Cardiac fibroblast (primary cell): ENCODE measurements at regions not wholly inside any gene's neighbourhood (a gene's known extent, or its start where the extent isn't known, plus 50 kb on each side); places are given as distances from the start of the nearest gene placed in this dataset.
A peak's percentile ranks its signal among the peaks of the same experiment; 100 is the strongest.

Source experiments
- DNase-seq, 2 donors: peaks; one replicate each; pipeline versions ENCODE4 v3.0.0 to v3.0.0-alpha.2; 2010; ENCODE audit warnings: low read depth in 2 of 2
- H3K4me3 ChIP-seq, 2 donors: replicated peaks in 1 of 2; 1 replicate in 1 of 2; 2 replicates in 1 of 2; pipeline ENCODE4 v1.5.1; 2011; ENCODE audit warnings: low read depth in 2 of 2, low read length in 2 of 2, mild to moderate bottlenecking in 2 of 2, moderate library complexity in 1 of 2
- TF ChIP-seq, protein P1 (sequence below): IDR thresholded peaks from one replicate; pipeline ENCODE4 v1.5.1; 2011; ENCODE audit warnings: low read depth, mild to moderate bottlenecking, low read length, inconsistent platforms

DNA sequence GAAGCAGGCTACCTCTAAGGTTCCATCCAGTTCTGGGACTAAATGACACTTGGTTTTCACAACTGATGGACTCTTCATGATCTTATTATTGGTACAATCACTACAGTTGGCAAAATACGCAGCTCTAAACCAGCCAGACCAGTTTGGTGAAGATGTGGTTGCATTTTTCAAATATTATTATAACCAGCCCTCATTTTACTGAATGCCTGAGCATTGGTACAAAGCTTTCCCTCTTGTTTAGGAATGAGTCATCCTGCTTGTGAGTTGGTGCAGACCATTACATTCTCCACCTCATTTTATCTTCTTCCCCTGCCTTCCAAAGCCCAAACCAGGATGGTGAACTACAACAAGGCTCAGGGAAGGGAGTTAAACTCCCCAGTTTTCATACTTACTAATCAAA lies 223.1 kb downstream of the KDR start:
- TF ChIP-seq, protein P1, sequence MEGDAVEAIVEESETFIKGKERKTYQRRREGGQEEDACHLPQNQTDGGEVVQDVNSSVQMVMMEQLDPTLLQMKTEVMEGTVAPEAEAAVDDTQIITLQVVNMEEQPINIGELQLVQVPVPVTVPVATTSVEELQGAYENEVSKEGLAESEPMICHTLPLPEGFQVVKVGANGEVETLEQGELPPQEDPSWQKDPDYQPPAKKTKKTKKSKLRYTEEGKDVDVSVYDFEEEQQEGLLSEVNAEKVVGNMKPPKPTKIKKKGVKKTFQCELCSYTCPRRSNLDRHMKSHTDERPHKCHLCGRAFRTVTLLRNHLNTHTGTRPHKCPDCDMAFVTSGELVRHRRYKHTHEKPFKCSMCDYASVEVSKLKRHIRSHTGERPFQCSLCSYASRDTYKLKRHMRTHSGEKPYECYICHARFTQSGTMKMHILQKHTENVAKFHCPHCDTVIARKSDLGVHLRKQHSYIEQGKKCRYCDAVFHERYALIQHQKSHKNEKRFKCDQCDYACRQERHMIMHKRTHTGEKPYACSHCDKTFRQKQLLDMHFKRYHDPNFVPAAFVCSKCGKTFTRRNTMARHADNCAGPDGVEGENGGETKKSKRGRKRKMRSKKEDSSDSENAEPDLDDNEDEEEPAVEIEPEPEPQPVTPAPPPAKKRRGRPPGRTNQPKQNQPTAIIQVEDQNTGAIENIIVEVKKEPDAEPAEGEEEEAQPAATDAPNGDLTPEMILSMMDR = no peak
- DNase-seq = peak; percentile 3 to 52
- H3K4me3 ChIP-seq = no peak overlapping the region

DNA sequence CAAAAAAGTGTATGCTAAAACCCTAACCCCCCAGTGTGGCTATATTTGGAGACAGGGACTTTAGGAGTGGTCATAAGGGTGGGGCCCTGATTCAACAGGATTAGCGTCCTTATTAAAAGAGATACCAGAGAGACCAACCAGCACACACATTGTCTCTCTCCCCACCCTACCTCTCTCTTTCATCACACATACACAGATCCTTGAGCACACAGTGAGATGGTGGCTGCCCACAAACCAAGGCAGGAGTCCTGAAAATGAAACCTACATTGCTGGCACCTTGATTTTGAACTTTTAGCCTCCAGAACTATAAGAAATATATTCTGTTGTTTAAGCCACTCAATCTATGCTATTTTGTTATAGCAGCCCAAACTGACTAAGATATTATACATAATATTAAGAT lies 224.2 kb downstream of the KDR start:
- H3K4me3 ChIP-seq = no peak overlapping the region
- TF ChIP-seq, protein P1 = no peak
- no peak for DNase-seq

DNA sequence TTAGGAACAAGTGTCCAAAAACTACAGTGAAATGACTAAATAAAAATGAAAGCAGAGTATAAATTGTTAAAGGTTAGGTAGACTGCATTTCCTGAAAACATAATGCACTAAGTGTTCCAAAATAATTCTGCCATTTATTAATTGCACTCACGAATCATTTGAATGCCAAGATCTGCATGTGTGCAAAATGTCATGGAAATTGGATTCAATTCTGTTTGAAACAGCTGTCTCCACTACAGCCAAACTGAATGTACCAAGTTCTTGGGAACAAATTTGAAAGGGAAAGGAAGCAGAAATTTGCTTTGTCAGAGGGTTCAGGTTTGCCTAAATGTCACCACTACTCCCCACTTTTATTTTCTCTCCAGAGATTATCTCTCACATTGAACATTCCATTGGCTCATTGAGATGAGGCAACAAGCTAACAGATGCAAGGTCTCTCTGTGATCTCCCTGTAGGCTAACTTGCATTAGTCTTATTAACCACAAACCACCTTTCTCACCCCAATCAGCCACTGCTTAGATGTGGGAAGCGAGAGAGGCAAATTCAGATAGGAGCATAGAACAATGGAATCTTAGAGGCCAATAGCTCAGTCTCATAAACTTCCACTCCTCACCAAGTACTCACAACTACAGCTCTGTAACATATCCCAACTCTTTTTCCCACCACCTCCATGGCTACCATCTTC lies 226.6 kb downstream of the KDR start:
- no peak overlapping the region for H3K4me3 ChIP-seq
- TF ChIP-seq, protein P1 = no peak
- peak in 1 of 2 donors; percentile 25 for DNase-seq

DNA sequence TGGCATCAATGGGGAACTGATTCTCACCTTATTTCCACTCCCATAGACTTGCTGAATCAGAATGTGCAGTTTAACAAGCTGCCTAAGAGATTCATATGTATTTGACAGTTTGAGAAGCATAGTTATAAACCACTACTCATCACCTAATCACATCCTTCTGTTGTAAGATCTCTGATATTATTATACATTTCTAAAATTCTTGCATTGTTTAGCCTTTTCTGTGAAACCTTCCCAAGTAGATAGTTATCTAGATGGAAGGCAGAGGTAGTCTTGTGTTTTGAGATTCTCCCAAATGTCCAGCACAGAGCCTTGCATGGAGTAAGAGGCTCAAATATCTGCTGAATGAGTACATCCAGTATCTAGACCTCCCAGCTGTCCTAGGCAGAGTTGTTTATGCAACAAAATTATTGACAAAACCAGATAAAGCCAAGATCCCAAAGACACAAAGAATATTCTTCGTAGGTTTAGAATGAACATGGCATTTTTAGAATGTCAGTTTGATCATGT lies 227.3 kb downstream of the KDR start:
- DNase-seq = peak in 1 of 2 donors; percentile 14
- TF ChIP-seq, protein P1 = no peak
- H3K4me3 ChIP-seq = no peak overlapping the region

DNA sequence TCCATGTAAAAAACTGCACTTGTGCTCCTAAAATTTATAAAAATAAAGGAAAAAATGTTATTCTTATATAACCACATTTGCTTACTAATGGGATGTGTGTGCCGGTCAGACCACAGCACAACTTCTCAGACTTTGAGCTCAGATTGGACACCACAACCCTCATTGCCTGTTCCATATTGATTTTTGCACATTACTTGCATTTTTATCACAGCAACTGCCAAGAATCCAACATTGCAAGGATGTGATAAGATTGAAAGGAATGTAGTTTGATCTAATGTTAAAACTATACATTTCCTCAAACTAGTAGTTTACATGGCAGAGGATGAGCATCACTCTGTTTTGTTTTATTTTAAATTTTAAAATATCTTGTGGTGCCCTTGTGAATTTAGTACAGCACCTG lies 227.8 kb downstream of the KDR start:
- TF ChIP-seq, protein P1 = no peak
- peak in 1 of 2 donors; percentile 37 for DNase-seq
- no peak overlapping the region for H3K4me3 ChIP-seq

DNA sequence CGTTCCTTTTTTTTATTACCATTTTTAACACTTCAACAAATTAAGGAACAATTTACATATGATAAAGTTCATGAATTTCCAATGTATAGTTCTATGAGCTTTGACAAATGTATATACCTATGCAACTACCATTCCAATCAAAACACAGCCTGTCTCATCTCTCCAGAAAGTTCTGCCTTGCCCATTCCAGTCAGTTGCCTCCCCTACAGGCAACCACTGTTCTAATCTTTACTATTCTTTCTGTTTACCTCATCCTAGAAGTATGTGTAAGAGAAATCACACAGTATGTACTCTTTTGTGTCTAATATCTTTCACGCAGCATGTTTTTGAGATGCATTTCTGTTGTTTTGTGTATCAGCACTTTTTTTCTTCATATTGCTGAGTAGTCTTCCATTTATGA lies 224.9 kb downstream of the KIT start:
- TF ChIP-seq, protein P1 = no peak

More for the DNA sequence above, 224.9 kb downstream of the KIT start:
- DNase-seq = peak; percentile 4 to 24
- H3K4me3 ChIP-seq = no peak overlapping the region
